Stimulated activated CD8-positive, alpha-beta memory T cell treated with anti-CD3 and anti-CD28 coated beads, Interleukin-12 subunit alpha, Interleukin-12 subunit beta, amount 100 ng/mL, for 24 hours (primary cell): ENCODE measurements at regions not wholly inside any gene's neighbourhood (a gene's known extent, or its start where the extent isn't known, plus 50 kb on each side); places are given as distances from the start of the nearest gene placed in this dataset.

Source experiments
- DNase-seq: peaks from one replicate; pipeline ENCODE4 v3.0.0-alpha.2; 2020; ENCODE audit errors: extremely low read depth

- DNase-seq, result no peak
Measured at GRCh38 chr2:128401680-128402079, 83.0 kb upstream of the HS6ST1 start.

- DNase-seq, result no peak
Measured at GRCh38 chr2:128402911-128403670, 84.4 kb upstream of the HS6ST1 start.

GRCh38 chr2:128403814-128404708, 85.4 kb upstream of the HS6ST1 start:
- no peak for DNase-seq

- no peak for DNase-seq
Measured at GRCh38 chr2:128404709-128405466, 86.2 kb upstream of the HS6ST1 start.

- DNase-seq, result no peak
Measured at GRCh38 chr2:128405467-128405900, 86.8 kb upstream of the HS6ST1 start.

GRCh38 chr2:128405981-128406613, 87.4 kb upstream of the HS6ST1 start:
- DNase-seq, result no peak

GRCh38 chr2:128406736-128407554, 88.3 kb upstream of the HS6ST1 start:
- DNase-seq, result no peak

- no peak for DNase-seq
Measured at GRCh38 chr2:128408349-128409305, 90.0 kb upstream of the HS6ST1 start.

- no peak for DNase-seq
Measured at GRCh38 chr2:128409326-128410034, 90.8 kb upstream of the HS6ST1 start.

- no peak for DNase-seq
Measured at GRCh38 chr2:128410035-128410757, 91.5 kb upstream of the HS6ST1 start.

GRCh38 chr2:128410758-128411215, 92.1 kb upstream of the HS6ST1 start:
- DNase-seq, result no peak

GRCh38 chr2:128411431-128411830, 92.8 kb upstream of the HS6ST1 start:
- no peak for DNase-seq

GRCh38 chr2:128412181-128412871, 93.7 kb upstream of the HS6ST1 start:
- DNase-seq, result no peak

GRCh38 chr2:128413014-128413717, 94.5 kb upstream of the HS6ST1 start:
- DNase-seq, result no peak

- DNase-seq, result no peak
Measured at GRCh38 chr2:128413718-128414341, 95.2 kb upstream of the HS6ST1 start.

- DNase-seq, result no peak
Measured at GRCh38 chr2:128414351-128414750, 95.7 kb upstream of the HS6ST1 start.
